HG02884 (cell line): ENCODE measurements at regions not wholly inside any gene's neighbourhood (a gene's known extent, or its start where the extent isn't known, plus 50 kb on each side); places are given as distances from the start of the nearest gene placed in this dataset.
"Not testable (repeated sequence)": the region's sequence is repeated elsewhere in the genome, so short reads cannot be mapped to it uniquely, and the experiment has no call there.

ENCODE experiments used
- ATAC-seq: cut with Tn5 transposase; IDR thresholded peaks from one replicate; pipeline ENCODE4 v1.9.1; 2021; ENCODE audit warnings: mild to moderate bottlenecking, moderate library complexity; ENCODE audit not compliant: unreplicated experiment

- no peak for ATAC-seq
Measured at GRCh38 chr2:185245806-185246205, 492.8 kb upstream of the FSIP2 start.

- ATAC-seq, result no peak
Measured at GRCh38 chr2:185246717-185247116, 491.9 kb upstream of the FSIP2 start.

GRCh38 chr2:185255566-185255965 lies 483.0 kb upstream of the FSIP2 start:
- no peak for ATAC-seq

GRCh38 chr2:185265747-185266146 lies 472.9 kb upstream of the FSIP2 start:
- no peak for ATAC-seq

- no peak for ATAC-seq
Measured at GRCh38 chr2:185268651-185269050, 470.0 kb upstream of the FSIP2 start.

- ATAC-seq, result no peak
Measured at GRCh38 chr2:185274718-185275484, 463.7 kb upstream of the FSIP2 start.

- ATAC-seq, result not testable (repeated sequence)
Measured at GRCh38 chr2:185275979-185276378, 462.6 kb upstream of the FSIP2 start.

GRCh38 chr2:185278761-185279160 lies 459.8 kb upstream of the FSIP2 start:
- no peak for ATAC-seq

- ATAC-seq, result no peak
Measured at GRCh38 chr2:185279999-185280398, 458.6 kb upstream of the FSIP2 start.

GRCh38 chr2:185284696-185285095 lies 453.9 kb upstream of the FSIP2 start:
- ATAC-seq, result no peak

GRCh38 chr2:185290012-185290411 lies 448.6 kb upstream of the FSIP2 start:
- not testable (repeated sequence) for ATAC-seq

- ATAC-seq, result peak; percentile 99
Measured at GRCh38 chr2:185291035-185291647, 447.5 kb upstream of the FSIP2 start.

GRCh38 chr2:185299867-185300266 lies 438.7 kb upstream of the FSIP2 start:
- no peak for ATAC-seq

- ATAC-seq, result no peak
Measured at GRCh38 chr2:185306119-185306518, 432.5 kb upstream of the FSIP2 start.

- peak; percentile 80 for ATAC-seq
Measured at GRCh38 chr2:185316383-185316782, 422.2 kb upstream of the FSIP2 start.

GRCh38 chr2:185318271-185318724 lies 420.3 kb upstream of the FSIP2 start:
- no peak for ATAC-seq

GRCh38 chr2:185335879-185336278 lies 402.7 kb upstream of the FSIP2 start:
- no peak for ATAC-seq

- ATAC-seq, result no peak
Measured at GRCh38 chr2:185337033-185337432, 401.6 kb upstream of the FSIP2 start.

GRCh38 chr2:185338104-185338503 lies 400.5 kb upstream of the FSIP2 start:
- ATAC-seq, result no peak

GRCh38 chr2:185347445-185347844 lies 391.2 kb upstream of the FSIP2 start:
- ATAC-seq, result no peak

- ATAC-seq, result no peak
Measured at GRCh38 chr2:185360776-185361175, 377.8 kb upstream of the FSIP2 start.

GRCh38 chr2:185372188-185372587 lies 366.4 kb upstream of the FSIP2 start:
- ATAC-seq, result no peak
